ENCODE measurements at regions not wholly inside any gene's neighbourhood (a gene's known extent, or its start where the extent isn't known, plus 50 kb on each side); places are given as distances from the start of the nearest gene placed in this dataset.
"Not testable (repeated sequence)": the region's sequence is repeated elsewhere in the genome, so short reads cannot be mapped to it uniquely, and the experiment has no call there.

GRCh38 chr2:221897718-221898117, 325.6 kb upstream of the EPHA4 start:
- no peaks in the 10 kb centered on the region for H3K36me3 ChIP-seq
- H3K27me3 ChIP-seq: no peaks in the 10 kb centered on the region
- peaks cover 7% of the 10 kb centered on the region for H3K4me1 ChIP-seq
- H3K4me3 ChIP-seq: no peak overlapping the region
- intact Hi-C loops (cut with DNase I): no loop called here
- H3K9me3 ChIP-seq: no peaks in the 10 kb centered on the region
- H3K27ac ChIP-seq: no peak overlapping the region
- no peak for DNase-seq (ENCODE audit: extremely low spot score in 2 of 2)
- TF ChIP-seq CTCF (IDR thresholded peaks at IDR 0.05) (no peak), POLR2AphosphoS5 (IDR thresholded peaks at IDR 0.05; ENCODE audit: insufficient read depth in 1 of 2, low read depth in 1 of 2) (no peak)

GRCh38 chr2:221896505-221897151, 324.5 kb upstream of the EPHA4 start:
- no peak overlapping the region for H3K27ac ChIP-seq
- no peaks in the 10 kb centered on the region for H3K27me3 ChIP-seq
- H3K4me1 ChIP-seq: peaks cover 7% of the 10 kb centered on the region
- TF ChIP-seq CTCF (IDR thresholded peaks at IDR 0.05): no peak
- no peak for TF ChIP-seq POLR2A (IDR thresholded peaks at IDR 0.05)
- TF ChIP-seq POLR2AphosphoS5 (IDR thresholded peaks at IDR 0.05; ENCODE audit: insufficient read depth in 1 of 2, low read depth in 1 of 2): no peak
- no peak overlapping the region for H3K4me3 ChIP-seq
- DNase-seq (ENCODE audit: extremely low spot score in 2 of 2): no peak
- no peaks in the 10 kb centered on the region for H3K36me3 ChIP-seq
- intact Hi-C loops (cut with DNase I): no loop called here
- H3K9me3 ChIP-seq: no peaks in the 10 kb centered on the region

- Histone ChIP-seq H3K4me1 (peaks cover 7% of the 10 kb centered on the region), H3K27me3 (no peaks in the 10 kb centered on the region), H3K9me3 (no peaks in the 10 kb centered on the region), H3K36me3 (no peaks in the 10 kb centered on the region), H3K4me3 (no peak overlapping the region), H3K27ac (no peak overlapping the region)
- intact Hi-C loops (cut with DNase I): no loop called here
- no peak for TF ChIP-seq POLR2AphosphoS5 (IDR thresholded peaks at IDR 0.05; ENCODE audit: insufficient read depth in 1 of 2, low read depth in 1 of 2)
- no peak for TF ChIP-seq POLR2A (IDR thresholded peaks at IDR 0.05)
- no peak for TF ChIP-seq CTCF (IDR thresholded peaks at IDR 0.05)
- DNase-seq (ENCODE audit: extremely low spot score in 2 of 2): no peak
Observed at GRCh38 chr2:221895366-221896121, 323.4 kb upstream of the EPHA4 start.

GRCh38 chr2:221893501-221893900, 321.4 kb upstream of the EPHA4 start:
- no peak overlapping the region for H3K27ac ChIP-seq
- intact Hi-C loops (cut with DNase I): no loop called here
- no peaks in the 10 kb centered on the region for H3K36me3 ChIP-seq
- no peak for DNase-seq (ENCODE audit: extremely low spot score in 2 of 2)
- H3K9me3 ChIP-seq: no peaks in the 10 kb centered on the region
- peaks cover 7% of the 10 kb centered on the region for H3K4me1 ChIP-seq
- no peak overlapping the region for H3K4me3 ChIP-seq
- TF ChIP-seq POLR2AphosphoS5 (IDR thresholded peaks at IDR 0.05; ENCODE audit: insufficient read depth in 1 of 2, low read depth in 1 of 2): no peak
- no peak for TF ChIP-seq CTCF (IDR thresholded peaks at IDR 0.05)
- no peak for TF ChIP-seq POLR2A (IDR thresholded peaks at IDR 0.05)
- H3K27me3 ChIP-seq: no peaks in the 10 kb centered on the region

DNA sequence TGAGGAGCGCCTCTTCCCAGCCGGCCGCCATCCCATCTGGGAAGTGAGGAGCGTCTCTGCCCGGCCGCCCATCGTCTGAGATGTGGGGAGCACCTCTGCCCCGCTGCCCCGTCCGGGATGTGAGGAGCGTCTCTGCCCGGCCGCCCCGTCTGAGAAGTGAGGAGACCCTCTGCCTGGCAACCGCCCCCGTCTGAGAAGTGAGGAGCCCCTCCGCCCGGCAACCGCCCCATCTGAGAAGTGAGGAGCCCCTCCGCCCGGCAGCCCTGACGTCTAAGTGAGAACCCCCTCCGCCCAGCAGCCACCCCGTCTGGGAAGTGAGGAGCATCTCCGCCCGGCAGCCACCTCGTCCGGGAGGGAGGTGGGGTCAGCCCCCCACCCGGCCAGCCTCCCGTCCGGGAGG, 319.9 kb upstream of the EPHA4 start:
- H3K27me3 ChIP-seq; H3K27ac ChIP-seq; H3K4me3 ChIP-seq; H3K4me1 ChIP-seq; intact Hi-C loops (cut with DNase I); H3K36me3 ChIP-seq; DNase-seq (ENCODE audit: extremely low spot score in 2 of 2); H3K9me3 ChIP-seq: not testable (repeated sequence)

Measured in vagina (tissue), 2 donors.